ENCODE measurements at regions not wholly inside any gene's neighbourhood (a gene's known extent, or its start where the extent isn't known, plus 50 kb on each side); places are given as distances from the start of the nearest gene placed in this dataset.

DNA sequence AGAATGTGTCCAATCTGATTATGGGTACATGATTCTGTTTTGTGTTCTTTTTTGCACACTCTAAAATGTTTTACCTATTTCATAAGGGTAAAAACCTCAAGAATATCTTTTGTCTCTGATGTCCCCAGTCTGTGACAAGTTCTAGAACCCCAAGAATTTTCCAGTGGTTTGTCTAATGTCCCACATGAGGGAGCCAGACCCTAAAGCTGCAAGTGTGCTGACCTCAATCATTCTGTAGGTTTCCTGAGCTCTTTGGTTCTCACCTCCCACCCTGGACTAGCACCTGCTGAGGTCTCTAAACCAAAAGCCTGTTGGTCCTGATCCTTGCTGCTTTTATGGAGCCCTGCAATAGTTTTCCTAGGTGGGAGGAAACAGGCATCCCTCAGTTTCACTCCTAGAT is 149.8 kb upstream of the MPPED2 start:
- DNase-seq (ENCODE audit: extremely low spot score): no peak
- ChIA-PET CTCF (interaction anchor here (0.6 kb wide), 1 partner anchor 26 kb away, joined by 3 read pairs; no protein-coding TSS in a partner anchor), POLR2A (no interaction called here)
- TF ChIP-seq LEF1 (IDR thresholded peaks at IDR 0.05; ENCODE audit: borderline replicate concordance): no peak
- no peak for TF ChIP-seq ZNF384 (IDR thresholded peaks at IDR 0.05)

DNA sequence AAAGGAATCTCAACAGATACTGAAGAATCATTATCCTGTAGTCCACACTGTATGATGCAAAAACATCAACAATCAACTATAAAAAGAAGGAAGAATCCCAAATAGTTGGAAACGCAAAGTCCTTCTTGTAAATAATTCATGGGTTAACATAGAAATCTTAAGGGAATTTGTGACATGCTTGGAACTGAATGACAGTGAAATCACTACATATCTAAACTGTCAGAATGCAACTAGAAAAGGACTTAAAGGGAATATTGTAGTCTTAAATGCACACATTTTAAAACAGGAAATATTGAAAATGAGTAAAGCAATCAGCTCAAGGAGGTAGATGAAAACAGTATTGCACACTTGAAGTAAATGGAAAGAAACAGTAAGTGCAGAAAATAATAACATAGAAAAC is 147.6 kb upstream of the MPPED2 start:
- no peak for TF ChIP-seq ELF4 (IDR thresholded peaks at IDR 0.05)
- TF ChIP-seq L3MBTL2 (conservative IDR thresholded peaks at IDR 0.05): no peak
- no peak for TF ChIP-seq TARDBP (IDR thresholded peaks at IDR 0.05)
- TF ChIP-seq FOXA1 (IDR thresholded peaks at IDR 0.05): no peak
- no peak for TF ChIP-seq HDGF (IDR thresholded peaks at IDR 0.05; ENCODE audit: borderline replicate concordance)
- TF ChIP-seq ZNF384 (IDR thresholded peaks at IDR 0.05): no peak
- TF ChIP-seq FOXK2 (IDR thresholded peaks at IDR 0.05): no peak
- TF ChIP-seq SP1 (IDR thresholded peaks at IDR 0.05): no peak
- no peak for DNase-seq (ENCODE audit: extremely low spot score)
- CTCF ChIA-PET: no interaction called here
- POLR2A ChIA-PET: no interaction called here

DNA sequence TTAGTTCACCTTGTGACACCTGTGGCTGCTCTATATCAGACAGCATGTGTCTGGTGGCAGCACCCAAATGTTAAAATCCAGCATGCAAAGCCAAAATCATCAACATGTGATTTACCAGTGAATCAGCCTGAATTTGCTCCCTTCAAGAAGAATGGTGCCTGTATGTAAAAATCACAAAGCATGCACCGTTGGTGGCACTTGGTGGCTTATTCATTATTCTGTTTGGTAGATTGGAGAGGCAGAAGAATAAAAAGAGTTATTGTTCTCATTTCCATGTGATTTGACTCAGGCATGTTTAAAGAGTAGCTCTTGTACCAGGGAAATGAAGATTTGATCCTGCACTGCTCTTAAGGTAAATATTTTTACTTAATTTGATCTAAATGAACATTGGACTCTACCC is 143.9 kb upstream of the MPPED2 start:
- ChIA-PET CTCF (no interaction called here), POLR2A (no interaction called here)
- TF ChIP-seq BHLHE40 (IDR thresholded peaks at IDR 0.05; ENCODE audit: borderline replicate concordance) (no peak), SP1 (IDR thresholded peaks at IDR 0.05) (no peak)
- DNase-seq (ENCODE audit: extremely low spot score): no peak

DNA sequence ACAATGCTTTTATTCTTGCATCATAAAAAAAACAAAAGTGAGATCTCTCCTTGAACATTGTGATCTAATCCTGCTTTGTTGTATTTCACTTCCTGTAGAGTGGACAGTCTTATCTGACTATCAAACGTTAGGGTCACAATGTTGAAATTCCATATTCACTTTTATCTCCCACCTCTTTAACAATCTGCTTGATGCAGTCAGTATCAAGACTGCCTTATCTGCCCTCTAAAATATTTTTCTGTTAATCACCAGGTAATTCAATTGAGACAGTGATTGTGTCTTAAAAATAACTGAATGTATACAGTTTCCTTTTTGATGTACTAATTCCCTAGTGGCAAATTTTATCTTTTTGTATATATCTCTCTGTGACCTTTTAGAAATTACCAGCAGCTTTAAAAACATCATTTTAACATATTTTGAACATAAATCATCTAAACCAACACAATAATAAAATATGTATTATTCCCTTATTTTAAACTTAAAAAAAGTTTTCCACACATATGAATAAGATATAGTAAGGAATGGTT is 143.1 kb upstream of the MPPED2 start:
- TF ChIP-seq SP1 (IDR thresholded peaks at IDR 0.05) (no peak), BHLHE40 (IDR thresholded peaks at IDR 0.05; ENCODE audit: borderline replicate concordance) (no peak), FOXK2 (IDR thresholded peaks at IDR 0.05) (no peak), L3MBTL2 (conservative IDR thresholded peaks at IDR 0.05) (no peak), ELF4 (IDR thresholded peaks at IDR 0.05) (no peak), CTBP1 (IDR thresholded peaks at IDR 0.05; ENCODE audit: borderline replicate concordance) (no peak), HDGF (IDR thresholded peaks at IDR 0.05; ENCODE audit: borderline replicate concordance) (no peak), FOXM1 (IDR thresholded peaks at IDR 0.05; ENCODE audit: borderline replicate concordance) (no peak), ARNT (IDR thresholded peaks at IDR 0.05) (no peak), FOXA1 (IDR thresholded peaks at IDR 0.05) (no peak), LEF1 (IDR thresholded peaks at IDR 0.05; ENCODE audit: borderline replicate concordance) (no peak)
- TF ChIP-seq, protein P1, sequence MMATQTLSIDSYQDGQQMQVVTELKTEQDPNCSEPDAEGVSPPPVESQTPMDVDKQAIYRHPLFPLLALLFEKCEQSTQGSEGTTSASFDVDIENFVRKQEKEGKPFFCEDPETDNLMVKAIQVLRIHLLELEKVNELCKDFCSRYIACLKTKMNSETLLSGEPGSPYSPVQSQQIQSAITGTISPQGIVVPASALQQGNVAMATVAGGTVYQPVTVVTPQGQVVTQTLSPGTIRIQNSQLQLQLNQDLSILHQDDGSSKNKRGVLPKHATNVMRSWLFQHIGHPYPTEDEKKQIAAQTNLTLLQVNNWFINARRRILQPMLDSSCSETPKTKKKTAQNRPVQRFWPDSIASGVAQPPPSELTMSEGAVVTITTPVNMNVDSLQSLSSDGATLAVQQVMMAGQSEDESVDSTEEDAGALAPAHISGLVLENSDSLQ (IDR thresholded peaks at IDR 0.05): no peak
- ChIA-PET POLR2A (no interaction called here), CTCF (no interaction called here)
- DNase-seq (ENCODE audit: extremely low spot score): no peak

- TF ChIP-seq ZNF384 (IDR thresholded peaks at IDR 0.05) (no peak), SUZ12 (IDR thresholded peaks at IDR 0.05) (no peak), BHLHE40 (IDR thresholded peaks at IDR 0.05; ENCODE audit: borderline replicate concordance) (no peak), SP1 (IDR thresholded peaks at IDR 0.05) (no peak), TARDBP (IDR thresholded peaks at IDR 0.05) (no peak)
- TF ChIP-seq, protein P1 (IDR thresholded peaks at IDR 0.05): no peak
- CTCF ChIA-PET: no interaction called here
- POLR2A ChIA-PET: no interaction called here
- no peak for DNase-seq (ENCODE audit: extremely low spot score)
Measured at GRCh38 chr11:30725645-30726195, 139.6 kb upstream of the MPPED2 start.

DNA sequence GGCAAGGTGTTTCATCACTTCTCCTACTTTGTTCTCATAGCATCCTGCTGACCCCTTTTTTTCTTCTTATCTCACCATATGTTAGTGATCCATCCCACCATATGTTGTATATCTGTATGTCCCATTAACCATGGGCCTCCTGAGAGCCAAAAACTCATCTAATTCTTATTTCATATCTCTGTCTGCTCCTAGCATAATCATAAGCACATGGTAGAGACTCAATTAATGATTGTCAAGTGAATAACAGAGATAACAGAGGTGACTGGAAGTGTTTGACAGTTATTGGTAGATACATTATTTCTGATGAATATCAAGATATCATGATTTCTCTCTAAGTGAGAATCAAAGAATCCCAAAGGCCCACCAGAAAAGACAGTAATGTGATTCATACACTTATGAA is 138.1 kb upstream of the MPPED2 start:
- POLR2A ChIA-PET: no interaction called here
- no peak for DNase-seq (ENCODE audit: extremely low spot score)
- CTCF ChIA-PET: no interaction called here
- TF ChIP-seq FOXA1 (IDR thresholded peaks at IDR 0.05) (no peak), ARNT (IDR thresholded peaks at IDR 0.05) (no peak), NFRKB (IDR thresholded peaks at IDR 0.05) (no peak), LEF1 (IDR thresholded peaks at IDR 0.05; ENCODE audit: borderline replicate concordance) (no peak), HDGF (IDR thresholded peaks at IDR 0.05; ENCODE audit: borderline replicate concordance) (no peak)

GRCh38 chr11:30719371-30719770 is 133.2 kb upstream of the MPPED2 start:
- CTCF ChIA-PET: no interaction called here
- no peak for DNase-seq (ENCODE audit: extremely low spot score)
- TF ChIP-seq ARNT (IDR thresholded peaks at IDR 0.05): no peak
- no peak for TF ChIP-seq L3MBTL2 (conservative IDR thresholded peaks at IDR 0.05)
- TF ChIP-seq FOXM1 (IDR thresholded peaks at IDR 0.05; ENCODE audit: borderline replicate concordance): no peak
- POLR2A ChIA-PET: no interaction called here

- CTCF ChIA-PET: no interaction called here
Measured at GRCh38 chr11:30717641-30718040, 131.5 kb upstream of the MPPED2 start.

More at GRCh38 chr11:30717641-30718040, 131.5 kb upstream of the MPPED2 start:
- POLR2A ChIA-PET: no interaction called here
- no peak for DNase-seq (ENCODE audit: extremely low spot score)
- TF ChIP-seq ELF4 (IDR thresholded peaks at IDR 0.05) (no peak), SUZ12 (IDR thresholded peaks at IDR 0.05) (no peak), ZNF384 (IDR thresholded peaks at IDR 0.05) (no peak)
